ENCODE measurements at regions not wholly inside any gene's neighbourhood (a gene's known extent, or its start where the extent isn't known, plus 50 kb on each side); places are given as distances from the start of the nearest gene placed in this dataset.
"Not testable (repeated sequence)": the region's sequence is repeated elsewhere in the genome, so short reads cannot be mapped to it uniquely, and the experiment has no call there.

DNA sequence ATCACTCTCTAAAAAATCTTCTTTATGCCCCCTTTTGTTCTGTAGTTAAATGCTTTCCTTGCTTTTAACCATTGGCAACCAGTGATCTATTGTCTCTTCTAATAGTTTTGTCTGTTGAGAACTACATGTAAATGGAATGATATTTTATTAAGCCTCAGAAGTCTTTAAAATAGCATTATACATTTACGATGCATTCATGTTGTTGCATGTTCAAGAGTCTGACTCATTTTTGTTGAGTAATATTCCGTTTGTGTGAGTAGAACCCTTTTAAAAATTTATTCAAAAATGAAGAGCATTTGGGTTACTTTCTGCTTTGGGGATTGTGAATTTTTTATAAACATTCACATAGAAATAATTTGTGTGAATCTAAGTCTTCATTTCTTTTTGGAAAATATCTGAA lies 1352.9 kb downstream of the NCAM2 start:
- DNase-seq = no peak
- Mint-ChIP-seq H3K27ac (no peak overlapping the region), H3K4me3 (no peak overlapping the region), H3K36me3 (ENCODE audit: low read depth) (no peaks in the 10 kb centered on the region), H3K4me1 (no peaks in the 10 kb centered on the region), H3K9me3 (peaks cover 9% of the 10 kb centered on the region), H3K27me3 (no peaks in the 10 kb centered on the region)
- ChIA-PET POLR2A (no interaction called here), CTCF (no interaction called here)

DNA sequence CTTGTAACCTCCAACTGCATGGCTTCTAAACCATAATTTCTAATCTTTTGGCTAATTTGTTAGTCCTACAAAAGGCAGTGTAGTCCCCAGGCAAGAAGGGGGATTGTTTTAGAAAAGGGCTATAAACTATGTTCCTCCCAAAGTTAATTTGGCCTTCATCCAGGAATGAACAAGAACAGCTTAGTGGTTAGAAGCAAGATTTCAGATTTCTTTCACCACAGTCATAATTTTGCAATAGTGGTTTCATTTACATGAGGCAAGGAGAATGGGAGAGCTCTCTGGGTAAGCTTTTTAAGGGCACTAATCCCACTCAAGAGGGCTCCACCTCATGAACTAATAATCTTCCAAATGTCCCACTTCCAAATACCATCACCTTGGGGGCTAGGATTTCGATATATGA lies 1353.9 kb downstream of the NCAM2 start:
- no peaks in the 10 kb centered on the region for H3K4me1 Mint-ChIP-seq
- peaks cover 6% of the 10 kb centered on the region for H3K9me3 Mint-ChIP-seq
- no peak overlapping the region for H3K4me3 Mint-ChIP-seq
- H3K27ac Mint-ChIP-seq = no peak overlapping the region
- CTCF ChIA-PET = no interaction called here
- POLR2A ChIA-PET = no interaction called here
- H3K36me3 Mint-ChIP-seq (ENCODE audit: low read depth) = no peaks in the 10 kb centered on the region
- no peak for DNase-seq
- H3K27me3 Mint-ChIP-seq = no peaks in the 10 kb centered on the region

DNA sequence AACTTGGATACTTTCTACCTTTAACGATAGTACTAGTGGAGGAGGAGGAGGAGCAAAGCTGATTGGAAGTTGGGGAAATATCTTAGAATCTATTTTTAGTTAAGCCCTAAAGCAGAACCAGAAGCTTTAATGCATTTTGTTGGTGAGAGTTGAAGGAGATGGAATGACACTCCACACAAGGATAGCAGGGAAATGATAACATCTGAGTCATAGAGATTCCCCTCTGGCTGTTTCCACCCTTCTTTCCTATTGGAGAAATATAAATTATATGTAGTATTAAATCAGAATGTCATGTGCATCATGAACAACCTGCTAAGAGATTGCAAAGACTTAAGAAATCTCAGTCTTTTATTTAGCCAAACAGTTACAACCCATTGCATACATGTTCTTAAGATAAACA lies 1357.7 kb downstream of the NCAM2 start:
- Mint-ChIP-seq H3K4me3 (no peak overlapping the region), H3K4me1 (no peaks in the 10 kb centered on the region), H3K27me3 (no peaks in the 10 kb centered on the region), H3K27ac (no peak overlapping the region), H3K9me3 (peaks cover 11% of the 10 kb centered on the region), H3K36me3 (ENCODE audit: low read depth) (no peaks in the 10 kb centered on the region)
- POLR2A ChIA-PET = no interaction called here
- CTCF ChIA-PET = no interaction called here
- no peak for DNase-seq

DNA sequence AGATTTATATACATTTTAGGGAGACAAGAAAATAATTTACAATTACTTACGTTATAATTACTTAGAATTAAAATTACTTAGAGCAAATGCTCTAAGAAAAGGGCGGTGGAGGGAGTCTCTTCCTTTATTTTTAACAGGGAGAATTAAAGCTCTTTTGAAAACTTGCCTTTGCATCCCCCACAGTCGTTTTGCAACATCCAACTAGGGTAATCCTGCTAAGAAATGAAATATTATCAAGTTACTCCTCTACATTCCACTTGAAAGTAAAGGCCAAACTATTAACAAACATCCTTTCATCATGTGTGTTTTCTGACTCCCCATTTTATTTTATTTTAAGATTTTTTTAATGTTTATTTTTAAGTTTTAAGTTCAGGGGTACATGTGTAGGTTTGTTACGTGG lies 1358.5 kb downstream of the NCAM2 start:
- Mint-ChIP-seq H3K27ac (no peak overlapping the region), H3K9me3 (peaks cover 11% of the 10 kb centered on the region), H3K4me3 (no peak overlapping the region), H3K4me1 (no peaks in the 10 kb centered on the region), H3K27me3 (no peaks in the 10 kb centered on the region), H3K36me3 (ENCODE audit: low read depth) (no peaks in the 10 kb centered on the region)
- DNase-seq = no peak
- POLR2A ChIA-PET = no interaction called here
- CTCF ChIA-PET = no interaction called here

DNA sequence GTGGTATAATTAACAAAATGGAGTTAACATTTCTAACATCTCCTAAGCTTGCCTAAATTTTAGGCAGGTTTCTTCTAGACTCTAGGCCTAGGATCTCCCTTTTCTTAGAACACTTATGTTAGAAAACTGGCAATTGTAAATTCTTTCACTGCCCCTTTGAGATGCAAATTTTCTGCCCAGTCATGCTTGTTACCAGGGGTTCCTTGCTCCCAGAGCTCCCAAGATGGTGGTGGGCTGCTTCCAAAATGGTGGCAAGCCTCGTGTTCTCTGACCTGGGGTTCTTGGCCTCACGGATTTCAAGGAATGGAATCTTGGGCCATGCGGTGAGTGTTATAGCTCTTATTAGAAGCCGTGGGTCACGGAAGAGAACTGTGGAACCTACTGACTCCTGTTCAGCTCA lies 1361.4 kb downstream of the NCAM2 start:
- H3K27me3 Mint-ChIP-seq; POLR2A ChIA-PET; H3K4me3 Mint-ChIP-seq; DNase-seq; CTCF ChIA-PET; H3K27ac Mint-ChIP-seq; H3K36me3 Mint-ChIP-seq (ENCODE audit: low read depth); H3K4me1 Mint-ChIP-seq: not testable (repeated sequence)
- H3K9me3 Mint-ChIP-seq = peaks cover 11% of the 10 kb centered on the region

DNA sequence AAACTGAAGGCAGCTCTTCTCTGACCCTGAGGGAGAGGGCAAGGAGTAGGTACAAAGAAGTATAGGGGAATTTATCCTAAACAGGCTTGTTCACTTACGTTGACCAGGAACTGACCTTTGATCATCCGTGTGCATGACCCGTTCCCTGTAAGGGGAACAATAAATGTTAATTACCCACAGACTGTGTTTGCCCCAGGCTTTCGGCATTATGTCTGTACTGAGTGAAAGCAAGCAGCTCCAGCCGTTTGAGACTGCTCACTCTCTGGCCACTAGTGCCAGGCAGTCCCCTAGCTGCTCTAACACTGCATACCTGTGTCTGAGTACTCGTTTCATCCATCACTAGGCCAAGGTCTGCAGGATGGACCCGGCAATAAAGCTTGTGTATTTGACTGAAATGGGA lies 1365.3 kb downstream of the NCAM2 start:
- DNase-seq = no peak
- Mint-ChIP-seq H3K9me3 (peaks cover 10% of the 10 kb centered on the region), H3K36me3 (ENCODE audit: low read depth) (no peaks in the 10 kb centered on the region), H3K4me3 (no peak overlapping the region), H3K4me1 (no peaks in the 10 kb centered on the region), H3K27ac (no peak overlapping the region), H3K27me3 (no peaks in the 10 kb centered on the region)
- CTCF ChIA-PET = no interaction called here
- POLR2A ChIA-PET = no interaction called here

DNA sequence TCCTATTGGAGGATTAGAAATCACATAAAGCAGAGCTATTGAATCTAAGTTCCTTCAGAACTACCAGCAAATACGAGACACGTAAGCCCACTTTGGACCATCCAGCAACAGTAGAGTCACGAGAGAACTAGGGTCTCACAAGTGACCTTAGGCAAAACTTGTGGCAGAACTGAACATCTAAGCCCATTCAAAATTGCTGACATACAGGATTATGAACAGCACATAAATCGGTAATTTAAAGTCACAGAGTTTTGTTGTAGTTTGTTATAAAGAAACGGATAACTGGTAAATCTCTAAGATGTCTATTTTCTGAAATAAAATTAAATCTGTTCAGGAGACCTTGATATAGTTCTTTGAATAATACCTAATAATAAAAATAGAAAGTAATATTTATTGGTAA lies 1366.0 kb downstream of the NCAM2 start:
- POLR2A ChIA-PET = no interaction called here
- Mint-ChIP-seq H3K4me3 (no peak overlapping the region), H3K27me3 (no peaks in the 10 kb centered on the region), H3K9me3 (peaks cover 10% of the 10 kb centered on the region), H3K27ac (no peak overlapping the region), H3K36me3 (ENCODE audit: low read depth) (no peaks in the 10 kb centered on the region), H3K4me1 (no peaks in the 10 kb centered on the region)
- CTCF ChIA-PET = no interaction called here
- no peak for DNase-seq

DNA sequence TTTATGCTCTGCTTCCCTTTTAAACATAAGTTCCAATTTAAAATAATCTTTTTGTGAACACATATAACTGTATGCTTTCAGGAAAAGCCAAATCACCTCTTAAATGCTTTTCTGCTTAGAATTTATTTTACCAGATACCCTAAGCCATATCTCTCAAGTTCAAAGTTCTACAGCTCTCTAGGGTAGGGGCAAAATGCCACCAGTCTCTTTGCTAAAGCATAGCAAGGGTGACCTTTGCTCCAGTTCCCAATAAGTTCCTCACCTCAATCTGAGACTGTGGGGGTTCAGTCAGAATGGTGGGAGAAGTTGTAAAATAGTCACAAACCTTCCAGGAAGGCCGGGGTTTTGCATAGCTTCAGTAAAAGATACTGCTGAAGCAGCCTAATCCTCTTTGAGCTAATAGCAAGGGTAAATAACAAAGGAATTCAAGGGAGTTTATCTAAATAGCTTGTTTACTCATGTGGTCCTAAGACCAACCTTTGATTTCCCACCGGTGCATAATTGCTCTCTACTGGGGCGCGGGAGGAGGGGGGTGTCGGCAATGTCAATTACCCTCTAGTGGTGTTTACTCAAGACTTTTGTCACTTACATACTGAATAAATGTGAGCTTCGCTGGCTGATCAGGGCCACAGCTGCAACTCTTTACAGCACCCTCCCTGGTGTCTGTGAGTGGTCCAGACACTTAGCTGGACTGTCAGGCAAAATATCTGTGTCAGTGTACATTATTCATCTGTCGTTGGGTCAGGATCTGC lies 1376.2 kb downstream of the NCAM2 start:
- POLR2A ChIA-PET = no interaction called here

DNA sequence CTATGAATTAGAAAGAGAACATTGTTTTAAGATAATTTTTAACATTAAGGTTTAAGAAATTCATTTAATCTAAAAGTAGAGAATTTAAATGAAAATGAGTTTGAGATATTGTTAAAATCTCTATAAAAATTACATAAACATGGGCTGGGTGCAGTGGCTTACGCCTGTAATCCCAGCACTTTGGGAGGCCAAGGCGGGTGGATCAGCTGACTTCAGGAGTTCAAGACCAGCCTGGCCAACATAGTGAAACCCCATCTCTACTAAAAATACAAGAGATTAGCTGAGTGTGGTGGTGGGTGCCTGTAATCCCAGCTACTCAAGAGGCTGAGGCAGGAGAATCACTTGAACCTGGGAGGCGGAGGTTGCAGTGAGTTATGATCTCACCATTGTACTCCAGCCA lies 1379.6 kb downstream of the NCAM2 start:
- H3K9me3 Mint-ChIP-seq; H3K4me1 Mint-ChIP-seq; CTCF ChIA-PET; DNase-seq; POLR2A ChIA-PET; H3K27ac Mint-ChIP-seq; H3K27me3 Mint-ChIP-seq; H3K4me3 Mint-ChIP-seq; H3K36me3 Mint-ChIP-seq (ENCODE audit: low read depth): not testable (repeated sequence)

More for the DNA sequence above, 1376.2 kb downstream of the NCAM2 start:
- H3K9me3 Mint-ChIP-seq = peaks cover 12% of the 10 kb centered on the region
- H3K27ac Mint-ChIP-seq = no peak overlapping the region
- CTCF ChIA-PET = no interaction called here
- no peak for DNase-seq
- no peaks in the 10 kb centered on the region for H3K36me3 Mint-ChIP-seq (ENCODE audit: low read depth)
- no peaks in the 10 kb centered on the region for H3K27me3 Mint-ChIP-seq
- H3K4me1 Mint-ChIP-seq = no peaks in the 10 kb centered on the region
- H3K4me3 Mint-ChIP-seq = no peak overlapping the region

DNA sequence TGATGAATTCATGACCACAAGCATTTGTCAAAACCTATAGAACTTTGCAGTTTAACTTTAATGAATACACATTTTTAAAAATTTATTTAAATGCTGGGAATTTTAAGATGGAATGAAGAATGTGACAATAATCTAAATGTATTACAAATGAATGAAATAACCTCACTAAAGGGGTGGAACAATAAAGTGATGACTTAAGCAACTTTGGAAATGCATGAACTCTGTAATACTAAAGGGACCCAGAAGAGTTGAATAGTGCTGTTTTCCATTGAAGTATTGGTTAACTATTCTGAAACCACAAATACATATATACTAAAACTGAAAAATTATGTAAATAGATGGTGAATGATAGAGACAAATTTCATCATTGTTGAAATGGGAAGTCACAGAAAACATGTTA lies 1395.1 kb downstream of the NCAM2 start:
- CTCF ChIA-PET = no interaction called here
- DNase-seq = no peak
- peaks cover 10% of the 10 kb centered on the region for H3K9me3 Mint-ChIP-seq
- no peaks in the 10 kb centered on the region for H3K36me3 Mint-ChIP-seq (ENCODE audit: low read depth)
- H3K27ac Mint-ChIP-seq = no peak overlapping the region
- POLR2A ChIA-PET = no interaction called here
- no peak overlapping the region for H3K4me3 Mint-ChIP-seq
- no peaks in the 10 kb centered on the region for H3K27me3 Mint-ChIP-seq
- no peaks in the 10 kb centered on the region for H3K4me1 Mint-ChIP-seq

DNA sequence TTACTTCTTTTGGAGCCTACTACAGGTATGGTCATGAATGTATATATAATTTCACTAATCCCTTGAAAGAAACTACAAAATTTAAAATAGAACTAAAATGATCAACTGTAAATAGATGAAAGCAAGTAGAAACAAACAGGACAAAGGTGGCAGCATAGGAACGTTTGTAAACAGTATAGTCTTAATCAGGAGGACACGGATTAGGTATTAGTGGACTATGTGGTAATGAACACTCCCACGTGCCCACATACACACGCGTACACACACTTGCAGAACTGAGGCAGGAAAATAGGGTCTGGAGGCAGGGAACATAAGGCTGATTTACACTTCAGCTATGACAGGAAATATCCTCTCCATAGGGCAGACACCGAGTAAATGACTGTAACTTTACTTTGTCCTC lies 1397.8 kb downstream of the NCAM2 start:
- CTCF ChIA-PET = no interaction called here
- no peaks in the 10 kb centered on the region for H3K4me1 Mint-ChIP-seq
- no peak overlapping the region for H3K4me3 Mint-ChIP-seq
- H3K36me3 Mint-ChIP-seq (ENCODE audit: low read depth) = no peaks in the 10 kb centered on the region
- peaks cover 10% of the 10 kb centered on the region for H3K9me3 Mint-ChIP-seq
- no peak for DNase-seq
- no peak overlapping the region for H3K27ac Mint-ChIP-seq
- H3K27me3 Mint-ChIP-seq = no peaks in the 10 kb centered on the region
- POLR2A ChIA-PET = no interaction called here

DNA sequence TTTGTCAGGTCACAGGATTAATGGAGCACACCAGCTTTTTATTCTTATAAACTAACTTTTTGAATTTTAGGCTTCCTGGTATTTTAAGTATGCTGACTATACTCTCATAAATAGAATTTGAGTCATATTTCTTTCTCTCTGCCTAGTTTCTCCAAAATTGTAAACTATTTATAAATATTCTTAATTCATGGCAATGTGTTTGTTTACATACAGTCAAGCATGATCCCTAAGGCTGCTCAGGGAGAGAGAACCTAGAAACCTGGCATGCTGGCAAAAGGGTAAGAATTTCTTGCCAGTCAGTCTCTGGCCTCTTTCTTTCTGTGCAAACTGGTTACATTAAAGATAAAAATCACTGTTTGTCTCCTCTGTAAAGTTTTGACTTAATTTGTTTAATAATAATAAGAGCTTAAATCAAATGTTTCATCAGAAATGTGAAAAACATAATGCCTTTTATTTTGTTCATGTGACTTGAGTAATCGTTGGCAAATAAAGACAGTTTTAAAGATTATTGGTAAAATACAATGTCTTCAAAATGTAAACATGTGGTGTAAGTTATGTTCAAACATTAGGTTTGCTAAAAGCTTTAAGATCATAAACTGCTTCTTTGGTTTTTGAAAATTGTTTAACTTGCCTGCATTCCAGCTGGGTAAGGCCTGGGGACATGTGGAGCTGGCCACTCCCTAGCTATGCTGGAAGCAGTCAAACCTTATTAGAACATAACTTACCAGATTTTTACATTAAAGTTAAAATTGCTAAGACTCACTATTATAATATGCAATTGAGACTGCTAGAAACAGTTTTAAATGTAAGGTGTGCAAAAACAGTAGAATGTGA lies 1401.7 kb downstream of the NCAM2 start:
- no peaks in the 10 kb centered on the region for H3K27me3 Mint-ChIP-seq
- no peak for DNase-seq
- ChIA-PET POLR2A (no interaction called here), CTCF (no interaction called here)
- H3K36me3 Mint-ChIP-seq (ENCODE audit: low read depth) = no peaks in the 10 kb centered on the region
- H3K4me3 Mint-ChIP-seq = no peak overlapping the region
- peaks cover 10% of the 10 kb centered on the region for H3K9me3 Mint-ChIP-seq
- no peak overlapping the region for H3K27ac Mint-ChIP-seq
- no peaks in the 10 kb centered on the region for H3K4me1 Mint-ChIP-seq

DNA sequence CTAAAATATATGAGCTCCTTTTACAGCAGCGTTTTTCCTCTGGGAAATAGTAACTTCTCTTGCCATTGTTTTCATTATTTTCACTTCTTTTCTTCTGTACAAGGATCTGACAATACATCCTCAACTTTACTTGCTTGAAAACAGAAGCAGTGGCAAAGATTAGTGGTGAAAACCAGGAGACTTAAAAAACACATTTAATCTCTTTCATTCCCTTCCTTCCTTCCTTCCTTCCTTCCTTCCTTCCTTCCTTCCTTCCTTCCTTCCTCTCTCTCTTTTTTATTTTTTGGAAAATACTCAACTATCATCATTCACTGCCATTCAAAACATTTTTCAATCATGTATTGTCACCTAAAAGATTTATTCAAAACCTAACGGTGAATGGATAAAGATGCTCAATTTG lies 1411.4 kb downstream of the NCAM2 start:
- POLR2A ChIA-PET = no interaction called here
- H3K9me3 Mint-ChIP-seq = peaks cover 10% of the 10 kb centered on the region
- no peaks in the 10 kb centered on the region for H3K36me3 Mint-ChIP-seq (ENCODE audit: low read depth)
- H3K27ac Mint-ChIP-seq = no peak overlapping the region
- CTCF ChIA-PET = no interaction called here
- H3K4me3 Mint-ChIP-seq = no peak overlapping the region
- no peaks in the 10 kb centered on the region for H3K4me1 Mint-ChIP-seq
- DNase-seq = no peak
- no peaks in the 10 kb centered on the region for H3K27me3 Mint-ChIP-seq

DNA sequence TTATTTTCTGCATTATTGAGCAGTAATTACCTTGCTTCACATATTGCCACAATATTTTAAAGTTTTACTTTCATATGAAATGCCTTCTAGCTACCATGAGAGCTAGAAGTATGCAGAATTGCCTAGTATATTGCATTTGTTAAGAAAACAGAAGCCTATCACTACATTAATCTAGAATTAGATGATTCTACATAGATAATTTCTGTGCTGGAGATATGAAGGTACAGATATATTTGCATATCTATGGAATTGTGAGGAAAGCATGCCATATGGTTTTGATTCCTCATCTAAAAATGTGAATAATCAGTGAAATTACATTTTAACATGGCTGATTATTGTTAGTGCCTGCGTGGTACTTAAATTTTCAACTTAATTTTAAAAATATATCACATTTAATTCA lies 1418.3 kb downstream of the NCAM2 start:
- Mint-ChIP-seq H3K9me3 (peaks cover 2% of the 10 kb centered on the region), H3K4me1 (no peaks in the 10 kb centered on the region), H3K36me3 (ENCODE audit: low read depth) (no peaks in the 10 kb centered on the region), H3K27ac (no peak overlapping the region), H3K27me3 (no peaks in the 10 kb centered on the region), H3K4me3 (no peak overlapping the region)
- CTCF ChIA-PET = no interaction called here
- DNase-seq = no peak
- POLR2A ChIA-PET = no interaction called here

Data from activated CD4-positive, alpha-beta memory T cell treated with anti-CD3 and anti-CD28 coated beads, Interleukin-2, amount 10 ng/mL, durations not matched to agents 7 days and 5 days (primary cell).